Activated naive CD8-positive, alpha-beta T cell treated with anti-CD3 and anti-CD28 coated beads for 36 hours (primary cell): ENCODE measurements at regions not wholly inside any gene's neighbourhood (a gene's known extent, or its start where the extent isn't known, plus 50 kb on each side); places are given as distances from the start of the nearest gene placed in this dataset.

Experiments
- DNase-seq: peaks from one replicate; pipeline ENCODE4 v3.0.0; 2021
- H3K27ac Mint-ChIP-seq: one replicate; pipeline ENCODE4 v1.8.0; 2022; ENCODE audit warnings: mild to moderate bottlenecking, moderate library complexity, mixed read lengths
- H3K27me3 Mint-ChIP-seq: one replicate; pipeline ENCODE4 v1.8.0; 2022; ENCODE audit warnings: mild to moderate bottlenecking, mixed read lengths
- H3K36me3 Mint-ChIP-seq: one replicate; pipeline ENCODE4 v1.8.0; 2021; ENCODE audit warnings: mild to moderate bottlenecking, mixed read lengths
- H3K4me1 Mint-ChIP-seq: one replicate; pipeline ENCODE4 v1.8.0; 2021; ENCODE audit warnings: mixed read lengths
- H3K4me3 Mint-ChIP-seq: one replicate; pipeline ENCODE4 v1.8.0; 2022; ENCODE audit warnings: mild to moderate bottlenecking, moderate library complexity, mixed read lengths
- H3K9me3 Mint-ChIP-seq: one replicate; pipeline ENCODE4 v1.8.0; 2022; ENCODE audit warnings: mixed read lengths

GRCh38 chr5:74324556-74324955 lies 316.0 kb downstream of the ENC1 start:
- H3K36me3 Mint-ChIP-seq, result no peaks in the 10 kb centered on the region
- H3K9me3 Mint-ChIP-seq, result no peaks in the 10 kb centered on the region
- DNase-seq, result no peak
- no peak overlapping the region for H3K27ac Mint-ChIP-seq
- H3K27me3 Mint-ChIP-seq, result peaks cover 50% of the 10 kb centered on the region
- H3K4me1 Mint-ChIP-seq, result peaks cover 18% of the 10 kb centered on the region
- no peak overlapping the region for H3K4me3 Mint-ChIP-seq

DNA sequence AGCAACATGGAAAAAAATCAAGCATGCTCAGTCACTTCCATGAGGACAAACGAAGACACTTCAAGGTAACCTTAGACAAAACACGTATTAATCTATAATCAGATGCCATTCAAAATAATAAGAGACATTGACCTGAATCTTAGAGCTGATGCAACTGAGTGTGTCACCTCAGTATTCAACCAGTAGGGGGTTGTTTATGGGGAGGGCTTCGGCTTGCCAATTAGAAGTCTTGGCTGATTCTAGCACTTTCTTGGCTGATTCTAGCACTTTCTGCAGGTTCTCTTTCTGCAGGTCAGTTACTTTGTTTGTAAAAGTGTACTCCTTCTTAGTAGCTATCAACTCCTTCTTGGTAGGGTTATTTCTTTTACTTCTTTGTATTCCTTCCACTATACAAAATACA lies 317.6 kb downstream of the ENC1 start:
- no peak for DNase-seq
- Mint-ChIP-seq H3K9me3 (no peaks in the 10 kb centered on the region), H3K4me3 (no peak overlapping the region), H3K36me3 (no peaks in the 10 kb centered on the region), H3K27ac (no peak overlapping the region), H3K4me1 (peaks cover 16% of the 10 kb centered on the region), H3K27me3 (peaks cover 43% of the 10 kb centered on the region)

- Mint-ChIP-seq H3K27me3 (peaks cover 43% of the 10 kb centered on the region), H3K27ac (no peak overlapping the region), H3K4me3 (no peak overlapping the region), H3K36me3 (no peaks in the 10 kb centered on the region), H3K4me1 (peaks cover 9% of the 10 kb centered on the region), H3K9me3 (no peaks in the 10 kb centered on the region)
- no peak for DNase-seq
Measured at GRCh38 chr5:74322191-74322590, 318.3 kb downstream of the ENC1 start.

GRCh38 chr5:74321326-74321725 lies 319.2 kb downstream of the ENC1 start:
- H3K36me3 Mint-ChIP-seq, result no peaks in the 10 kb centered on the region
- no peak overlapping the region for H3K27ac Mint-ChIP-seq
- no peak overlapping the region for H3K4me3 Mint-ChIP-seq
- no peaks in the 10 kb centered on the region for H3K9me3 Mint-ChIP-seq
- DNase-seq, result no peak
- H3K27me3 Mint-ChIP-seq, result peaks cover 49% of the 10 kb centered on the region
- peaks cover 3% of the 10 kb centered on the region for H3K4me1 Mint-ChIP-seq

GRCh38 chr5:74320526-74320925 lies 320.0 kb downstream of the ENC1 start:
- peaks cover 43% of the 10 kb centered on the region for H3K27me3 Mint-ChIP-seq
- no peak for DNase-seq
- no peak overlapping the region for H3K27ac Mint-ChIP-seq
- H3K36me3 Mint-ChIP-seq, result no peaks in the 10 kb centered on the region
- H3K4me3 Mint-ChIP-seq, result no peak overlapping the region
- no peaks in the 10 kb centered on the region for H3K4me1 Mint-ChIP-seq
- no peaks in the 10 kb centered on the region for H3K9me3 Mint-ChIP-seq

DNA sequence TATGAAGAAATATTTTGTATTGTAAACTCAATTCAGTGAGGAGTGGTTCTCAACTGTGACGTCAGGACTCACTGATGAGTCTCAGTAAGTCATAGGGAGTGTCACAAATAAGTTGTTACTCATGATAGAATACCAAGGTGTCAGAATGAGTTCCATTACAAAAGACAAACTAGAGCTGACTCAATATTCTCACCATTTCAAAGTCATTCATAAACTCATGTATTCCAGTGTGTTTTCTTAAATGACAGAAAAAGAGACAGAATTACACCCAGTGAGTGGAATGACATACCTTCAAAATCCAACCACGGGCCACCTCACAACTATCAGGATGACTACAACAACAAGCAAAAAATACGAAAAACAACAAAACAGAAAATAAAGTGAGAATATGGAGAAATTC lies 321.5 kb downstream of the ENC1 start:
- H3K27me3 Mint-ChIP-seq, result peaks cover 38% of the 10 kb centered on the region
- H3K36me3 Mint-ChIP-seq, result no peaks in the 10 kb centered on the region
- H3K27ac Mint-ChIP-seq, result no peak overlapping the region
- H3K4me1 Mint-ChIP-seq, result no peaks in the 10 kb centered on the region
- DNase-seq, result no peak
- H3K4me3 Mint-ChIP-seq, result no peak overlapping the region
- no peaks in the 10 kb centered on the region for H3K9me3 Mint-ChIP-seq

DNA sequence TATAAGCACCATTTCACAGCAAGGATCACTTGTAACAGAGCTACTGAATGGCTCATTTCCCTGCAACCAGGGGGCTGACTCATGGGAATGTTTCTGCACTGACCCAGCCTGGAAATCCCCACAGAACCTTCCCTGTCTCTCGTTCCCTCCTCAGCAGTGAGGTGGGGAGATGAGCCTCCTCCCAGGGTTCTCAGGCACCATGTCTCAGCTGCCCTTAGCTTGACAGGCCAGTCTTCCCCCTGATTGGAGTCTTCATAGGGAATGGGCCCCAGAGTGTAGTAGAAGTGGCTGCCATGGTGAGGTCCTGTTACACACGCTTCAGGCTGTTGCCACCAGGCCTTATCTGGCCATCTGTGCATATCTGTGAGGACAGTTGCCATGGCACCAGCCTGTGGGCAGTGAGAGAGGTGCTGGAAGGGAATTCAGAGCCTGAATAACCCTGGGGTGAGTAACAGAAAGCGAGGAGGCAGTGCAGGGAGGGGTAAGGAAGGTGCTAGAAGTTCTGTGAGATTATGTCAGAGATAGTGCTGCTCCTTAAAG lies 324.4 kb downstream of the ENC1 start:
- Mint-ChIP-seq H3K4me1 (no peaks in the 10 kb centered on the region), H3K27me3 (peaks cover 33% of the 10 kb centered on the region), H3K9me3 (no peaks in the 10 kb centered on the region), H3K27ac (no peak overlapping the region), H3K4me3 (no peak overlapping the region), H3K36me3 (no peaks in the 10 kb centered on the region)
- no peak for DNase-seq

DNA sequence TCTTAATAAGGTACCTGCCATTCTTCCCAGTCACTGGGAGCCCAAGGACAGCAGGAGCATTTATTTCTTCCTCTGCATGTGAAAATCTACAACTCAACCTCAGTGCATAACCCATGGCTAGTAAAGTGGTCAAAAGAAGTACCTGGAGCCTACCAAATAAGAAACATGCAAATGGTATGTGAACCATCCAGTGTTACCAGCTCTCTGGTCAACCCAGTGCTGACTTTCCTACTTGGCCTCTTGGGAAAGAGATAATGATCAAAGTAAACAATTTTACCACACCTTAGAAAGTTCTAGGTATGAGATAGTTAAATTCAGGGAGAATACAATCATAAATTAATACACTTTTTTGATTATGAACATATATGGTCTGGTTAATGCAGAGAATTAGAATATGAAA lies 325.6 kb downstream of the ENC1 start:
- Mint-ChIP-seq H3K27ac (no peak overlapping the region), H3K4me1 (no peaks in the 10 kb centered on the region), H3K27me3 (peaks cover 38% of the 10 kb centered on the region), H3K4me3 (no peak overlapping the region), H3K36me3 (no peaks in the 10 kb centered on the region), H3K9me3 (no peaks in the 10 kb centered on the region)
- no peak for DNase-seq

DNA sequence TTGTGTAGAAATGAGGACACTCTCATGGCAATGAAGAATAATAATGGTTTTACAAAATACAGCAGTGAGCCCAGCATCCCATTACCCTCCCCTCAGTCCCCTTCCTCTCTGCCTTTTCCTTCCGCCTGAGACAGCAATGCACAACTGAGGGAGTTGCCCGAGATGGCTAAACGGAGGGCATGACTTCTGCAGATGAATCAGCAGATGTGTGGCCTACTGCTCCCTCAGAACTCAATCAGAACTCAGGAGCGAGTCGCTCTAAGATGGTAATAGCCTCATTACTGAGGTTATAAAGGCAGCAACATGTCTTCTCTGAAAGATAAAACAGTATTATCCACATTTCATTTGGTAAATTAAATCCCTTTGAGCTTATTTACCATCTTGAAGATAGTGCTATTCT lies 326.6 kb downstream of the ENC1 start:
- H3K27me3 Mint-ChIP-seq, result peaks cover 37% of the 10 kb centered on the region
- no peak overlapping the region for H3K4me3 Mint-ChIP-seq
- H3K9me3 Mint-ChIP-seq, result no peaks in the 10 kb centered on the region
- H3K36me3 Mint-ChIP-seq, result no peaks in the 10 kb centered on the region
- H3K4me1 Mint-ChIP-seq, result no peaks in the 10 kb centered on the region
- no peak for DNase-seq
- no peak overlapping the region for H3K27ac Mint-ChIP-seq

DNA sequence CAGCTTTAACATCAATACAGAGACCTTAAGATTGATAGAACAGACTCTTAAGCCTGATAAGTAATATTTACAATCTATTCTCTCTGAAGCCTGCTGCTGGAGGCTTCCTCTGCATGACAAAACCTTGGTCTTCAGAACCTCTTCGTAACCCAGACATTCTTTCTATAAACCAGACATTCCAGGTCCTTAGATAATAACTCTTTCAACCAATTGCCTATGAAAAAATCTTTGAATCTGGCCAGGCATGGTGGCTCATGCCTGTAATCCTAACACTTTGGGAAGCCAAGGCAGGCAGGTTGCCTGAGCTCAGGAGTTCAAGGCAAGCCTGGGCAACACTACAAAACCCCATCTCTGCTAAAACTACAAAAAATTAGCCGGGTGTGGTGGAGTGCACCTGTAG lies 327.8 kb downstream of the ENC1 start:
- no peak overlapping the region for H3K27ac Mint-ChIP-seq
- H3K4me1 Mint-ChIP-seq, result no peaks in the 10 kb centered on the region
- no peak overlapping the region for H3K4me3 Mint-ChIP-seq
- H3K36me3 Mint-ChIP-seq, result no peaks in the 10 kb centered on the region
- H3K9me3 Mint-ChIP-seq, result no peaks in the 10 kb centered on the region
- peaks cover 34% of the 10 kb centered on the region for H3K27me3 Mint-ChIP-seq
- no peak for DNase-seq

DNA sequence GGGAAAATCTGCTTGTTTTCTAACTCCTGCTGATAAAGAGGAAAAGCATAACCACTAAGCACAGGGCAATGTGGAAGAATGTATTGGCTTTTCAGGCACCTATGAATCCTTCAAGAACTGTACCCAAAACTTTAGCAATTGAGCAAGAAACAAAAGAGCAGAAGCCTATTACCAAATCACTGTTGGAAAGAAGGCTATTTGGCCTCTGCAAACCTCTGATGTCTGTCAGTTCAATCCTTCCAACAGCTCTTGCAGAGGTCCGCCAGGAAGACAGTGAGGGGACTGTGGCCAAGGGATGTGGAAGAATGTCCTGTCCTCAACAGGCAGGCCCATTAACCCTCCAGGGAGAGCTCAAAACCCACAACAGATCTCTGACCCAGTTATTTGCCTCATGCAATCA lies 328.6 kb downstream of the ENC1 start:
- Mint-ChIP-seq H3K27ac (no peak overlapping the region), H3K27me3 (peaks cover 28% of the 10 kb centered on the region), H3K4me1 (no peaks in the 10 kb centered on the region), H3K36me3 (no peaks in the 10 kb centered on the region), H3K9me3 (no peaks in the 10 kb centered on the region), H3K4me3 (no peak overlapping the region)
- no peak for DNase-seq

DNA sequence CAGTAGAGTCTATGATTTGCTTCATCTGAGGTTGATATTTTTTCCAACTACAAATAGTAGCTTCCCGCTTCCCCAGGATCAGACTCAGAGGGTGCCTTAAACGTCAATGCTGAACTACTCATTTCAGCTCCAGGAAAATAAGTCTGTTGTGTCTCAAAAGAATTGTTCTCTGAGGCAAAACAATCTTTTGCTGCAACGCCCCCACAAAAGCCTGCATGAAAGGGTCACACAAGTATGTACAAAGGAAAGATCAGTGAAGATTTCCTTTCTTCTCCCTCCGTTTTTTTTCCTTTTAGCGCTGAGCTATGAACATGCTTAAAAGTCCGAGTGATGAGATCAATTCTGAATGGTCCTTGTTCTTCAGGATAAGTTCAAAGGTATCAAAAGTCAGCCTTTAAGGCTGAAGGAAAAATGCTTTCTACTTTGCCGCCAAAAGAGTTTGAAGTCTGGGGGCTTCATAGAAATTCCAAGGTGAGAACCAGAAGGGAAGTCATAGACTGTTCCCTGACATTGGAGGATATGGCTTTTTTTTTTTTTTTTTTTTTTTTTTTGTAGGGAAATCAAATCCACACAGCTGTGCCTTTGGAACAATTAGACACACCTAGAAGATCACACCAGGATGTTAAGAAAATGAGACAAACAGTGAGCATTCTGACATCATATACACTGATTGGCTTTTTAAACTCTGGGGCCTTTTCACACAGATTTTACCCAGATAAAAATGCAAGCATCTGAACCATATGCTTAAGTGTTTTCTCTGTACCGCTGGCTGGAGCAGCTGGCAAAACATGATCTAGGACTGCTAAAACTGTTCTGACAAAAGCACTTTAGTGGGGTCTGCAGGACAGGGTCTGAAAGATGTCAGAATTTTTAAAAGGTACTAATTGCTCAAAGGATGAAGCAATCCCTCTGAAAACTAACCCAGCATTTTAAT lies 329.3 kb downstream of the ENC1 start:
- DNase-seq, result no peak
- no peak overlapping the region for H3K4me3 Mint-ChIP-seq
- no peaks in the 10 kb centered on the region for H3K9me3 Mint-ChIP-seq
- no peaks in the 10 kb centered on the region for H3K4me1 Mint-ChIP-seq
- no peaks in the 10 kb centered on the region for H3K36me3 Mint-ChIP-seq
- peaks cover 24% of the 10 kb centered on the region for H3K27me3 Mint-ChIP-seq
- H3K27ac Mint-ChIP-seq, result no peak overlapping the region

DNA sequence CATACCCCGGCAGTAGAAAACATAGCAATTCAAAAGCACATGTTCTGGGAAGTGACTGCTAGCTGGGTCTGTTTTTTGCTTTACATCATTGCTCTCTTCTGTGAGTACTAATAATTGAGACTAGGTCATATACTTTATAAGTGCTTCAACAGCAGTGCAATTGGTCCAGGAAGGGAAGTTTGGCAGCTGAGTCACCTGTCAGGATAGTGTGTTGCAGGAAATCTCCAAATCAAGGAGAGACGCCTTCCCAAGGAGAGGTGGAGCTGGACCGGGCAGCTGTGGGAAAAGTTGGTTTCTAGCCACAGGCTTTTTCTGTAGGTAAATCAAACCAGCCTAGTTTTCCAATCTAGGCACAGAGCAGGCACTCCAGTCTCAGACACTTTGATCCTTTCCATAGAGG lies 330.1 kb downstream of the ENC1 start:
- H3K4me3 Mint-ChIP-seq, result no peak overlapping the region
- H3K36me3 Mint-ChIP-seq, result no peaks in the 10 kb centered on the region
- peaks cover 23% of the 10 kb centered on the region for H3K27me3 Mint-ChIP-seq
- H3K4me1 Mint-ChIP-seq, result no peaks in the 10 kb centered on the region
- no peak for DNase-seq
- H3K27ac Mint-ChIP-seq, result no peak overlapping the region
- no peaks in the 10 kb centered on the region for H3K9me3 Mint-ChIP-seq

DNA sequence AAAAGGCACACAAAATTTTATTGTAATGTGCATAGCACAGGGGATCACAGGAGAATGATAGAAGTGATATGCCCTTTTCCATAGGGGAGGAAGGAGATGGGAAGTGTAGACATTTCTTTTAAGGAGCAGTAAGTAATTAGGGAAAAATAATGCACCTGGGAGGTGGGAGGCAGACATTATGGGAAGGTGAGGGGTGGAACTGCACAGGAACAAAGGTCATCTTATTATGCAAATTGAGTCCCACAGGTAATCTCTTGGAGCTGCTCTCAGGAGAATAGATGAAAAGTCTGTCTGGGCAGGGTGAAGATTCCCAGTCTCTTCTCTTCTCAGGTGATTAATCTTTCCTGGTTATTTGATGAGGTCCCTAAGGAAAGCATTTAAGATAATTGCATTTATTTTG lies 331.5 kb downstream of the ENC1 start:
- no peak overlapping the region for H3K27ac Mint-ChIP-seq
- no peak for DNase-seq
- H3K36me3 Mint-ChIP-seq, result no peaks in the 10 kb centered on the region
- no peaks in the 10 kb centered on the region for H3K4me1 Mint-ChIP-seq
- no peaks in the 10 kb centered on the region for H3K9me3 Mint-ChIP-seq
- no peak overlapping the region for H3K4me3 Mint-ChIP-seq
- peaks cover 15% of the 10 kb centered on the region for H3K27me3 Mint-ChIP-seq

DNA sequence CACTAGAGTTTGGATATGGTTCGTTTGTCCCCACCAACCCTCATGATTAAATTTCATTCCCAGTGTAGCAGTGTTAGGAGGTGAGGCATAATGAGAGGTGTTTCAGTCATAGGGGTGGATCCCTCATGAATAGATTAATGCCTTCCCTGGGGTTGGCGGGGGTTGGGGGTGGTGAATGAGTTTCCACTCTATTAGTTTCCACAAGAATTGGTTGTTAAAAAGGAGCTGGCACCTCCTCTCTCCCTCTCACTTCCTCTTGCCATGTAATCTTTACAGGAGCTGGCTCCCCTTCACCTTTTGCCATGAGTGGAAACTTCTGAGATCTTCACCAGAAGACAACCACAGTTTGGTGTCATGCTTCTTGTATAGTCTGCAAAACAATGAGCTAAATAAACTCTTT lies 333.7 kb downstream of the ENC1 start:
- Mint-ChIP-seq H3K36me3 (no peaks in the 10 kb centered on the region), H3K27ac (no peak overlapping the region)

DNA sequence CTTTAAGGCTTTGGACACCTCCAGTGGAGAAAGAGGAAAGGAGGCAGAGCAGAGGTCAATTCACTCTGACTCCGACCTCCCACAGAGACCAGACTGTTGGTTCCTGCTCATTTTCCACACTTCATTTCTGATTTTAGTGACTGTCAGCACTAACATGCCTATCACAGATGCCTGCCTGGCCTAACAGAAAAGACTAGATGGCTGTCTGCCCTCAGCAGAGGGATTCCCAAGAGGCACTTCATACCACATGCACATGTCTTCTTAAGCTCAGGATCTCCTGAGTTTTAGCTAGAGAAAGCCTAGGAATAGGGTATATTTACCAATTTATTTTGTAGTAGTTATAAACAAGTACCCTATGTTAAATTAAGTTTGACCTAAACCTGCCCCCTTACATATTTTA lies 336.0 kb downstream of the ENC1 start:
- H3K27ac Mint-ChIP-seq, result no peak overlapping the region
- DNase-seq, result no peak
- no peaks in the 10 kb centered on the region for H3K9me3 Mint-ChIP-seq
- no peaks in the 10 kb centered on the region for H3K27me3 Mint-ChIP-seq
- no peaks in the 10 kb centered on the region for H3K36me3 Mint-ChIP-seq
- no peak overlapping the region for H3K4me3 Mint-ChIP-seq
- H3K4me1 Mint-ChIP-seq, result no peaks in the 10 kb centered on the region

More for the DNA sequence above, 333.7 kb downstream of the ENC1 start:
- Mint-ChIP-seq H3K27me3 (peaks cover 6% of the 10 kb centered on the region), H3K4me3 (no peak overlapping the region), H3K9me3 (no peaks in the 10 kb centered on the region), H3K4me1 (no peaks in the 10 kb centered on the region)
- DNase-seq, result no peak
